T-helper 2 cell treated with Interferon-gamma antibody and Interleukin-4, amounts not matched to agents 5 μg/mL and 100 μg/mL, for 36 hours (primary cell): ENCODE measurements at regions not wholly inside any gene's neighbourhood (a gene's known extent, or its start where the extent isn't known, plus 50 kb on each side); places are given as distances from the start of the nearest gene placed in this dataset.
"Not testable (repeated sequence)": the region's sequence is repeated elsewhere in the genome, so short reads cannot be mapped to it uniquely, and the experiment has no call there.

ENCODE experiments used
- DNase-seq: peaks from one replicate; pipeline ENCODE4 v3.0.0; 2021; ENCODE audit warnings: low spot score
- H3K27ac Mint-ChIP-seq: one replicate; pipeline ENCODE4 v1.8.0; 2021; ENCODE audit warnings: mild to moderate bottlenecking, mixed read lengths
- H3K27me3 Mint-ChIP-seq: one replicate; pipeline ENCODE4 v1.8.0; 2021; ENCODE audit warnings: low read depth, mixed read lengths
- H3K36me3 Mint-ChIP-seq: one replicate; pipeline ENCODE4 v1.8.0; 2021; ENCODE audit warnings: low read depth, mixed read lengths
- H3K4me1 Mint-ChIP-seq: one replicate; pipeline ENCODE4 v1.8.0; 2021; ENCODE audit warnings: low read depth, mixed read lengths
- H3K4me3 Mint-ChIP-seq: one replicate; pipeline ENCODE4 v1.8.0; 2022; ENCODE audit warnings: mild to moderate bottlenecking, moderate library complexity, mixed read lengths
- H3K9me3 Mint-ChIP-seq: one replicate; pipeline ENCODE4 v1.8.0; 2021; ENCODE audit warnings: mixed read lengths

- no peaks in the 10 kb centered on the region for H3K4me1 Mint-ChIP-seq
These were observed 309.8 kb upstream of the KIAA1217 start for GRCh38 chr10:23899166-23899565.

DNA sequence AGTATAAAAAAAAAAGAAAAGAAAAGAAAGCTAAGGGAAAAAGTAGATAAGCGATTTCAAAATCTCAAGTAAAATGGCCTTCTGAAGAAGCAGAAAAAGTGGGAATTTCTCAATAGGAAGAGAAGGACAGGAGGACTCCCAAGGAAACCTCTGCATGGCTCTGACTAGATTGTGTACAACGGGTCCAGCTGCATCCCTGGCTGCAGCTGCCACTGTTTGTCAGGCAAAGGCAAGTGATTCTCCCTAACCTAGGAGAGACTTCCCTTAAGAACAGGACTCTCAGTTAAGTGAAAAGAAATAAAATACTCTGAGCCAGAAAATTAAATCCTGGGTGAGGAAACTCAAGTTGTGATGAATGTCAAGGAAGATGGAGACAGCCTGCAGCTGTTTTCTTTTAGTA lies 298.6 kb upstream of the KIAA1217 start:
- DNase-seq = no peak
- Mint-ChIP-seq H3K36me3 (no peaks in the 10 kb centered on the region), H3K4me3 (no peak overlapping the region), H3K27ac (no peak overlapping the region), H3K27me3 (no peaks in the 10 kb centered on the region), H3K4me1 (no peaks in the 10 kb centered on the region), H3K9me3 (no peaks in the 10 kb centered on the region)

More at GRCh38 chr10:23899166-23899565, 309.8 kb upstream of the KIAA1217 start:
- no peak for DNase-seq
- Mint-ChIP-seq H3K27me3 (no peaks in the 10 kb centered on the region), H3K27ac (no peak overlapping the region), H3K9me3 (peaks cover 15% of the 10 kb centered on the region), H3K36me3 (no peaks in the 10 kb centered on the region), H3K4me3 (no peak overlapping the region)

DNA sequence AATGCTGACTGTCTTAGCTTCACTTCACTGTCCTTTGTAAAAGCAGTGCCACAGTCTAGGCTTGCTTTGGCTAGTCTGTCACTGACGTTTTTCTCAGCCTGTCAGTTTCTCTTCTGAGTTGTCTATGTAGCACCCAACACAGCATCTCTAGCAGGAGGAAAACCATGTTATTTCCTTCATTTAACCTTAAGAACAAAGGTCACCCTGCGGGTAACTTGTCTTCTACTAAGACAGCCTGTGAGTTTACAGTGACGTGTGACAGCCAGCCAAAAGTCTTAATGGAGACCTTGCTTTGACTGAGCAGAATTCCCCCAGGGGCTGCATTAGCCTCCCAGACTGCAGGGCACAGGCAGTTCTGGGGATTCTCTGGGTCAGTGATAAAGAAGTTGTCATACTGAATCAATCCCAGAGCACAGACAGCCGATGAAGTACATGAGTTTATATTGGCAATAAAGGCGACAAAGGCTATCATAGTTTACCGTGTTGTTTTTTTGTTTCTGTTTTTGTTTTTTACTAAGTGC lies 296.0 kb upstream of the KIAA1217 start:
- DNase-seq = no peak
- no peak overlapping the region for H3K27ac Mint-ChIP-seq
- no peak overlapping the region for H3K4me3 Mint-ChIP-seq
- H3K9me3 Mint-ChIP-seq = no peaks in the 10 kb centered on the region
- no peaks in the 10 kb centered on the region for H3K36me3 Mint-ChIP-seq
- no peaks in the 10 kb centered on the region for H3K4me1 Mint-ChIP-seq
- no peaks in the 10 kb centered on the region for H3K27me3 Mint-ChIP-seq

GRCh38 chr10:23914641-23915040 lies 294.3 kb upstream of the KIAA1217 start:
- H3K27ac Mint-ChIP-seq = no peak overlapping the region
- no peaks in the 10 kb centered on the region for H3K9me3 Mint-ChIP-seq
- H3K36me3 Mint-ChIP-seq = no peaks in the 10 kb centered on the region
- no peaks in the 10 kb centered on the region for H3K4me1 Mint-ChIP-seq
- H3K27me3 Mint-ChIP-seq = no peaks in the 10 kb centered on the region
- H3K4me3 Mint-ChIP-seq = no peak overlapping the region
- DNase-seq = no peak

GRCh38 chr10:23917251-23917840 lies 291.6 kb upstream of the KIAA1217 start:
- H3K36me3 Mint-ChIP-seq = no peaks in the 10 kb centered on the region
- no peaks in the 10 kb centered on the region for H3K27me3 Mint-ChIP-seq
- H3K9me3 Mint-ChIP-seq = no peaks in the 10 kb centered on the region
- H3K4me1 Mint-ChIP-seq = no peaks in the 10 kb centered on the region
- H3K4me3 Mint-ChIP-seq = no peak overlapping the region
- DNase-seq = no peak
- H3K27ac Mint-ChIP-seq = no peak overlapping the region

- Mint-ChIP-seq H3K27ac (no peak overlapping the region), H3K9me3 (no peaks in the 10 kb centered on the region), H3K27me3 (no peaks in the 10 kb centered on the region), H3K4me3 (no peak overlapping the region), H3K36me3 (no peaks in the 10 kb centered on the region), H3K4me1 (no peaks in the 10 kb centered on the region)
- no peak for DNase-seq
These were observed 290.7 kb upstream of the KIAA1217 start for GRCh38 chr10:23918090-23918723.

GRCh38 chr10:23918839-23919238 lies 290.1 kb upstream of the KIAA1217 start:
- no peak for DNase-seq
- H3K4me1 Mint-ChIP-seq = no peaks in the 10 kb centered on the region
- H3K27me3 Mint-ChIP-seq = no peaks in the 10 kb centered on the region
- H3K36me3 Mint-ChIP-seq = no peaks in the 10 kb centered on the region
- no peaks in the 10 kb centered on the region for H3K9me3 Mint-ChIP-seq
- no peak overlapping the region for H3K27ac Mint-ChIP-seq
- H3K4me3 Mint-ChIP-seq = no peak overlapping the region

DNA sequence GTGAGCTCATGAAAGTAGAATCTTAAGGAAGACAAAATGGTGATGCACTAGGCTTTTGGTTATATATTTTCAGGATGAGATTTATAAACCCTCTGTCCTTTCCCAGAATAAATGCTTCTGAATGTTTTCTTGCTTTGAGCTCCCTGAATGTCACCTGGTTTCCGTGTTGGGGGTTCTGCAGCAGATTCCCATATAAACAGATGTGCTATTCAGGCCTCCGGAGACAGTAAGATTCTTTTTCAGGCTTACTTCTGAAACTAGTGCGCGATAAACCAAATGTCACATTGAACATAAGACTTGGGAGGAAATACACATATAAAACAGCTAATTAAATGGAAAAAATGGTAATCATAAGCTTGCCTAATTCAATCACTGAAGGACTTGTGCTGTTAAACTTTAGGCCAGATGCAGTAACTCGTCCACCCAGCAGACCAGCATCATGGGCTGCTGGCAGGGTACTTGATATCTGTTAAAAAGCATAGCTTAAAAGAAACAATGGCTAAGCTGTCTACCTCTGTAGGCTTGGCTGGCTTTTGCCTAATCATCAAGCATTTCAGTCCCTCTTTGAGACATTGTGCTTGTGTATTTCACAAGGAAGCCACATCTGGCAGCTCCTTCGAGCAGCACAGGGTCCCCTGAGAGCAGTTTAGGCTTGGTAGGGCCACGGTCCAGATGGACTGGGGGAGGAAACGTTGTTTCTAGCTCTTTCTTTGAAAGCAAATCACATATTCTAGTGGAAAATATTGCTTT lies 281.2 kb upstream of the KIAA1217 start:
- no peaks in the 10 kb centered on the region for H3K9me3 Mint-ChIP-seq

GRCh38 chr10:23934023-23934422 lies 274.9 kb upstream of the KIAA1217 start:
- not testable (repeated sequence) for DNase-seq, H3K36me3 Mint-ChIP-seq, H3K9me3 Mint-ChIP-seq

More for the DNA sequence above, 281.2 kb upstream of the KIAA1217 start:
- H3K27me3 Mint-ChIP-seq = no peaks in the 10 kb centered on the region
- no peak overlapping the region for H3K4me3 Mint-ChIP-seq
- no peaks in the 10 kb centered on the region for H3K36me3 Mint-ChIP-seq
- no peak overlapping the region for H3K27ac Mint-ChIP-seq
- DNase-seq = no peak
- no peaks in the 10 kb centered on the region for H3K4me1 Mint-ChIP-seq

DNA sequence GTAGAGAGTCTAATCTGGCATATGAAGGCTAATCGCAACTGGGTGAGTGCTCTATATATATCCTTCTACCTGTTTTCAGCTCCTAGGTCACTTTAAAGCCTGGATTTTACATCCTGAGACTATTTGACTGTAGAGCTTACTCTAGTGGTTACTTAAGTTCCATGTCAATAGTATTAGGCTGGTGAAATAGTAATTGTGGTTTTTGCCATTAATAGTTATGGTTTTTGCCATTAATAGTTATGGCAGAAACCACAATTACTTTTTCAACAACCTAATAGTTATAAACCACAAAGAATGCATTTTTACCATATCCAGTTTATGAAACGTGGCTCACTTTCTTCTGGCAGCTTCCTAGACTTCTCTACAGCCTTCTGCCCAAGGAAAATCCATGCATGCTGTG lies 263.1 kb upstream of the KIAA1217 start:
- Mint-ChIP-seq H3K27me3 (no peaks in the 10 kb centered on the region), H3K27ac (no peak overlapping the region), H3K4me1 (no peaks in the 10 kb centered on the region), H3K36me3 (no peaks in the 10 kb centered on the region), H3K9me3 (no peaks in the 10 kb centered on the region), H3K4me3 (no peak overlapping the region)
- DNase-seq = no peak

More at GRCh38 chr10:23934023-23934422, 274.9 kb upstream of the KIAA1217 start:
- H3K4me1 Mint-ChIP-seq, H3K27me3 Mint-ChIP-seq, H3K27ac Mint-ChIP-seq, H3K4me3 Mint-ChIP-seq: not testable (repeated sequence)

DNA sequence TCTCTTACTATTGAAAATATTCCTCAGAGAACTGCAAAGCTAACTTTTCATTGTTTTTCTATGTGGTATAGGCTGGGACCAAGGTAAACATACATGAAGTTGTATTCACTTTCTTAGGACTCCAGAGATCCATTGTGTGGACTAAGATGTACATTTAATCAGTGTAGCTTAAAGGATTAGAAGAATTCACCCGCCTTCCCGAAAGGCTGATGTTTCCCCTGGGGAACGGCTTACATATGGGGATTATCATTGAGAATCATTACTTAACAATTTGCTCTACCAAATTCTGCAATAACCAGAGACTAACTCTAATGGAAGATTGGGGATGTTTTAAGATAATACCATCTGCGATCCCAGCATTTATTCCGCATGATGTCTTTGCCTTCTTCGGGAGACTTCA lies 257.1 kb upstream of the KIAA1217 start:
- Mint-ChIP-seq H3K27ac (no peak overlapping the region), H3K4me3 (no peak overlapping the region), H3K36me3 (no peaks in the 10 kb centered on the region), H3K27me3 (no peaks in the 10 kb centered on the region), H3K4me1 (no peaks in the 10 kb centered on the region), H3K9me3 (peaks cover 14% of the 10 kb centered on the region)
- DNase-seq = no peak

- no peak overlapping the region for H3K27ac Mint-ChIP-seq
- no peak for DNase-seq
- H3K9me3 Mint-ChIP-seq = peaks cover 14% of the 10 kb centered on the region
- H3K4me3 Mint-ChIP-seq = no peak overlapping the region
- no peaks in the 10 kb centered on the region for H3K4me1 Mint-ChIP-seq
- no peaks in the 10 kb centered on the region for H3K27me3 Mint-ChIP-seq
- no peaks in the 10 kb centered on the region for H3K36me3 Mint-ChIP-seq
These were observed 253.3 kb upstream of the KIAA1217 start for GRCh38 chr10:23955456-23956225.

DNA sequence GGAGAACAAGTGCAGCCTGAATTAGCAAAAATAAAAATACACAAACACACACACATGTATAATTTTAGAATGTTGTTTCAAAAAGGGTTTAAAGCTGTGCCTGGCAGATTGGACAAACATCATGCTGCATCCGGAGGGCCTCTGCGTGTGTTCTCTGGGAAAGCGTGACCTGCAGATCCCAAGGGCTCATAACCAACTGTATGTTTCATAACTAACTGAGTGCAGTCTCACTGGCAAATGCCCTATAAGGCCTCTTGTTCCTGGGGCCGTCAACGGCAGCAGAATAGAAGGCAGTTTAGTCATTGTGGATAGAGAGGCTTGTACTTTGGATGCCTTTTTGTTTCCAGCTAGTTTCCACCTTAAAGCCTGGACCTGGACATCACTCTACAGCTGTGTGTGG lies 243.8 kb upstream of the KIAA1217 start:
- no peak for DNase-seq
- Mint-ChIP-seq H3K36me3 (no peaks in the 10 kb centered on the region), H3K4me1 (no peaks in the 10 kb centered on the region), H3K27ac (no peak overlapping the region), H3K4me3 (no peak overlapping the region), H3K9me3 (no peaks in the 10 kb centered on the region), H3K27me3 (no peaks in the 10 kb centered on the region)

DNA sequence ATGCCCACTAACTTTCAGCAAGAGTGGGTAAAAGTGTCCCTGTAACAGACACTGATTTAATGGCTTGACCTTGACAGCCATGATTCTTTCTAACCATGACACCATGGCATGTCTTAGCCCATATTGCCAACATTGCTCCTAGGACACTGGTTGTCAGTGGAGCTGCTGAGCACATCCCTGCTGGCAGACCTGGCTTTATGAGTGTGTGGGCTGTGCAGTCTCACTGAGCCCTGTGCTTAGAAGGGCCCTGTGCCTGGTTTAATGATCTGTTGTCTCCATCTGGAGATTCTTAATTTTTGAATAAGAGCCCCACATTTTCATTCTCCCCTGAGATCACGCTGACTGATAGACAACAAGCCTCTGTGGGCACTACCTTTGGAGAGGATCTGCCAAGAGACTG lies 243.1 kb upstream of the KIAA1217 start:
- H3K4me3 Mint-ChIP-seq = no peak overlapping the region
- H3K27ac Mint-ChIP-seq = no peak overlapping the region
- H3K9me3 Mint-ChIP-seq = no peaks in the 10 kb centered on the region
- no peaks in the 10 kb centered on the region for H3K4me1 Mint-ChIP-seq
- H3K36me3 Mint-ChIP-seq = no peaks in the 10 kb centered on the region
- DNase-seq = no peak
- no peaks in the 10 kb centered on the region for H3K27me3 Mint-ChIP-seq
